VCaP (cell line): ENCODE measurements at regions not wholly inside any gene's neighbourhood (a gene's known extent, or its start where the extent isn't known, plus 50 kb on each side); places are given as distances from the start of the nearest gene placed in this dataset.
"Not testable (repeated sequence)": the region's sequence is repeated elsewhere in the genome, so short reads cannot be mapped to it uniquely, and the experiment has no call there.

Experiments used
- H3K27ac ChIP-seq: fragments of 450-650 bp; 2 replicates; pipeline ENCODE4 v1.5.1; 2017
- CTCF ChIP-seq: fragments of 450-650 bp; conservative IDR thresholded peaks from 2 replicates; pipeline ENCODE4 v1.5.1; 2017; ENCODE audit warnings: mild to moderate bottlenecking, moderate library complexity

- TF ChIP-seq CTCF = no peak; the same call in 1 of the 2 replicates
- H3K27ac ChIP-seq = peak overlapping the region; percentile 85
Measured at GRCh38 chr17:47066841-47067682, 88.0 kb upstream of the RPRML start.

- H3K27ac ChIP-seq = no peak overlapping the region
- TF ChIP-seq CTCF = no peak
Measured at GRCh38 chr17:47066095-47066494, 87.0 kb upstream of the RPRML start.

- TF ChIP-seq CTCF = no peak
- no peak overlapping the region for H3K27ac ChIP-seq
Measured at GRCh38 chr17:47064684-47065083, 85.6 kb upstream of the RPRML start.

GRCh38 chr17:47063475-47063874 lies 84.4 kb upstream of the RPRML start:
- no peak for TF ChIP-seq CTCF
- H3K27ac ChIP-seq = no peak overlapping the region

GRCh38 chr17:47062851-47063250 lies 83.8 kb upstream of the RPRML start:
- not testable (repeated sequence) for H3K27ac ChIP-seq

- H3K27ac ChIP-seq = not testable (repeated sequence)
Measured at GRCh38 chr17:47060005-47060404, 81.0 kb upstream of the RPRML start.

GRCh38 chr17:47057830-47058229 lies 78.8 kb upstream of the RPRML start:
- H3K27ac ChIP-seq = no peak overlapping the region
- no peak for TF ChIP-seq CTCF

GRCh38 chr17:47057279-47057678 lies 78.2 kb upstream of the RPRML start:
- not testable (repeated sequence) for H3K27ac ChIP-seq

GRCh38 chr17:47056687-47057086 lies 77.6 kb upstream of the RPRML start:
- H3K27ac ChIP-seq = not testable (repeated sequence)
